Osteocyte (in vitro differentiated cells): ENCODE measurements at regions not wholly inside any gene's neighbourhood (a gene's known extent, or its start where the extent isn't known, plus 50 kb on each side); places are given as distances from the start of the nearest gene placed in this dataset.

Experiments
- DNase-seq: peaks from one replicate; pipeline ENCODE4 v3.0.0; 2021; ENCODE audit warnings: mixed read lengths; ENCODE audit not compliant: unreplicated experiment; ENCODE audit errors: extremely low spot score
- H3K27ac Mint-ChIP-seq: one replicate; pipeline ENCODE4 v1.8.0; 2021; ENCODE audit warnings: mild to moderate bottlenecking, mixed read lengths; ENCODE audit not compliant: unreplicated experiment
- H3K27me3 Mint-ChIP-seq: one replicate; pipeline ENCODE4 v1.8.0; 2021; ENCODE audit warnings: mixed read lengths; ENCODE audit not compliant: unreplicated experiment
- H3K36me3 Mint-ChIP-seq: one replicate; pipeline ENCODE4 v1.8.0; 2021; ENCODE audit warnings: mixed read lengths; ENCODE audit not compliant: unreplicated experiment
- H3K4me1 Mint-ChIP-seq: one replicate; pipeline ENCODE4 v1.8.0; 2021; ENCODE audit warnings: mixed read lengths; ENCODE audit not compliant: unreplicated experiment
- H3K4me3 Mint-ChIP-seq: one replicate; pipeline ENCODE4 v1.8.0; 2021; ENCODE audit warnings: mild to moderate bottlenecking, moderate library complexity, mixed read lengths; ENCODE audit not compliant: unreplicated experiment
- H3K9me3 Mint-ChIP-seq: one replicate; pipeline ENCODE4 v1.8.0; 2021; ENCODE audit warnings: mixed read lengths; ENCODE audit not compliant: unreplicated experiment
- TF ChIP-seq, protein P1 (sequence below): fragments of 200-600 bp; sonication (generic); IDR thresholded peaks from 2 replicates; pipeline ENCODE4 v1.5.0; 2021; ENCODE audit warnings: antibody characterized with exemption, mild to moderate bottlenecking, moderate library complexity

DNA sequence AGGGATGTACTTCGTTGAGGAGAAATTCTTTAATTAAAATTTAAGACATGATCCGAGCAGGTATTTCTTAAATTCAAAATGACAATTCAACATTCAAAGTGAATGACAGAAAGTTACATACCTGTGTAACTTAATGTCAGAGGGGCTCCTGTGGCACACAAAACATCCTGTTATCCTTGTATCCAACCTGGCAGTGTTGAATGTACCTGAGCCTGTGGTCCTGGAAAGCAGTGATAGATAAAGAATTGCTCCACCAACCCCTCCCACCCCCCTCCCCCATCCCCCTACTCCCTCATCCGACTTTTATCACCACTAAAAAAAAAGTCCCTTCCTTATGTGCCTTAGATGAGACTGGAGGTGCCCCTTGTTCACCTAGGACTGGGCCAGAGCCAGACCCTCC is 119.4 kb upstream of the ADCY1 start:
- TF ChIP-seq, protein P1, sequence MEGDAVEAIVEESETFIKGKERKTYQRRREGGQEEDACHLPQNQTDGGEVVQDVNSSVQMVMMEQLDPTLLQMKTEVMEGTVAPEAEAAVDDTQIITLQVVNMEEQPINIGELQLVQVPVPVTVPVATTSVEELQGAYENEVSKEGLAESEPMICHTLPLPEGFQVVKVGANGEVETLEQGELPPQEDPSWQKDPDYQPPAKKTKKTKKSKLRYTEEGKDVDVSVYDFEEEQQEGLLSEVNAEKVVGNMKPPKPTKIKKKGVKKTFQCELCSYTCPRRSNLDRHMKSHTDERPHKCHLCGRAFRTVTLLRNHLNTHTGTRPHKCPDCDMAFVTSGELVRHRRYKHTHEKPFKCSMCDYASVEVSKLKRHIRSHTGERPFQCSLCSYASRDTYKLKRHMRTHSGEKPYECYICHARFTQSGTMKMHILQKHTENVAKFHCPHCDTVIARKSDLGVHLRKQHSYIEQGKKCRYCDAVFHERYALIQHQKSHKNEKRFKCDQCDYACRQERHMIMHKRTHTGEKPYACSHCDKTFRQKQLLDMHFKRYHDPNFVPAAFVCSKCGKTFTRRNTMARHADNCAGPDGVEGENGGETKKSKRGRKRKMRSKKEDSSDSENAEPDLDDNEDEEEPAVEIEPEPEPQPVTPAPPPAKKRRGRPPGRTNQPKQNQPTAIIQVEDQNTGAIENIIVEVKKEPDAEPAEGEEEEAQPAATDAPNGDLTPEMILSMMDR, result no peak
- H3K27ac Mint-ChIP-seq, result no peak overlapping the region
- peaks cover 10% of the 10 kb centered on the region for H3K27me3 Mint-ChIP-seq
- no peaks in the 10 kb centered on the region for H3K9me3 Mint-ChIP-seq
- no peaks in the 10 kb centered on the region for H3K36me3 Mint-ChIP-seq
- no peaks in the 10 kb centered on the region for H3K4me1 Mint-ChIP-seq
- H3K4me3 Mint-ChIP-seq, result no peak overlapping the region
- DNase-seq, result no peak

DNA sequence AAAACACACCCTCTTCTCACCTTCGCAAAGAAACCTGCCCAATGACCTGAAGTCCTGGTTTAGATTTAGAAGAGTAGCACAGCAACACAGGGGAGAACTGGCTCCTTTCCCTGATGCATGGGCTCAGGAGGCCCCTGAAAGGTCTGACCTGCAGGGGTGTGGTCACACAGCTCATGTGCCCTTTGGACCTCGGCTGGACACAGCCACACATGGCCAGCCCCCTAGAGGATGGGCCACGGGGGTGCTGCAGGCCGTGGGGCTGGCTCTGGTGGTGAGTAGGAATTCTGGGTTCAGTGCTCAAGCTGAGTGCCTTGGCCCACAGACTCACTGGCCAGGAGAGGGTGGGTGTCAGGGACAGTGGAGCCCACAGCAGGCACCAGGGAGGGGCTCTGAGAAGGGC is 118.5 kb upstream of the ADCY1 start:
- TF ChIP-seq, protein P1, result no peak
- H3K4me1 Mint-ChIP-seq, result no peaks in the 10 kb centered on the region
- no peaks in the 10 kb centered on the region for H3K9me3 Mint-ChIP-seq
- no peak overlapping the region for H3K4me3 Mint-ChIP-seq
- DNase-seq, result no peak
- peaks cover 9% of the 10 kb centered on the region for H3K27me3 Mint-ChIP-seq
- no peak overlapping the region for H3K27ac Mint-ChIP-seq
- no peaks in the 10 kb centered on the region for H3K36me3 Mint-ChIP-seq

GRCh38 chr7:45456105-45456504 is 118.1 kb upstream of the ADCY1 start:
- Mint-ChIP-seq H3K27ac (no peak overlapping the region), H3K9me3 (no peaks in the 10 kb centered on the region), H3K36me3 (no peaks in the 10 kb centered on the region), H3K4me3 (no peak overlapping the region), H3K4me1 (no peaks in the 10 kb centered on the region), H3K27me3 (peaks cover 9% of the 10 kb centered on the region)
- TF ChIP-seq, protein P1, result no peak
- no peak for DNase-seq

GRCh38 chr7:45456747-45457524 is 117.2 kb upstream of the ADCY1 start:
- TF ChIP-seq, protein P1, result no peak
- H3K4me1 Mint-ChIP-seq, result no peaks in the 10 kb centered on the region

GRCh38 chr7:45457591-45457990 is 116.6 kb upstream of the ADCY1 start:
- Mint-ChIP-seq H3K36me3 (no peaks in the 10 kb centered on the region), H3K4me1 (no peaks in the 10 kb centered on the region), H3K9me3 (no peaks in the 10 kb centered on the region), H3K4me3 (no peak overlapping the region), H3K27ac (no peak overlapping the region), H3K27me3 (peaks cover 9% of the 10 kb centered on the region)
- no peak for DNase-seq
- TF ChIP-seq, protein P1, result no peak

More at GRCh38 chr7:45456747-45457524, 117.2 kb upstream of the ADCY1 start:
- H3K27ac Mint-ChIP-seq, result no peak overlapping the region
- no peaks in the 10 kb centered on the region for H3K9me3 Mint-ChIP-seq
- no peak overlapping the region for H3K4me3 Mint-ChIP-seq
- peaks cover 9% of the 10 kb centered on the region for H3K27me3 Mint-ChIP-seq
- H3K36me3 Mint-ChIP-seq, result no peaks in the 10 kb centered on the region
- no peak for DNase-seq
